ENCODE measurements at regions not wholly inside any gene's neighbourhood (a gene's known extent, or its start where the extent isn't known, plus 50 kb on each side); places are given as distances from the start of the nearest gene placed in this dataset.

GRCh38 chr11:42170601-42171000 lies 711.1 kb upstream of the LRRC4C start:
- no peak for TF ChIP-seq CTCF (IDR thresholded peaks at IDR 0.05 in 4 of 5, conservative IDR thresholded peaks at IDR 0.05 in 1 of 5)
- TF ChIP-seq POLR2A (IDR thresholded peaks at IDR 0.05): no peak
